ENCODE measurements at regions not wholly inside any gene's neighbourhood (a gene's known extent, or its start where the extent isn't known, plus 50 kb on each side); places are given as distances from the start of the nearest gene placed in this dataset.

- no peak for FAIRE-seq
- Histone ChIP-seq H3K56ac (replicated peaks; ENCODE audit: insufficient read length, low read depth, low read length) (no peak overlapping the region), H4K5ac (ENCODE audit: insufficient read length, low read depth, low read length) (no peak overlapping the region), H3K23ac (ENCODE audit: insufficient read length) (no peak overlapping the region), H3K36me3 (ENCODE audit: control insufficient read depth in 2 of 4, insufficient read depth in 4 of 4, low read length in 3 of 4) (peaks cover 0 to 24% (median 4%) of the 10 kb centered on the region in 4 experiments; a peak in 3 of 8 replicates), H3K27me3 (replicated peaks in 1 of 4; ENCODE audit: control insufficient read depth in 3 of 4, extremely low read depth in 1 of 4, insufficient read depth in 3 of 4, low read length in 3 of 4) (no peaks in the 10 kb centered on the region), H4K8ac (ENCODE audit: extremely low read depth, insufficient read depth, low read length) (no peak overlapping the region), H2AFZ (ENCODE audit: low read length) (no peak overlapping the region), H2AK5ac (ENCODE audit: low read depth, low read length) (no peak overlapping the region), H3K79me2 (ENCODE audit: control insufficient read depth in 1 of 2, insufficient read depth in 2 of 2, low read length in 2 of 2) (no peaks in the 10 kb centered on the region), H3K23me2 (ENCODE audit: low read depth, low read length) (no peaks in the 10 kb centered on the region), H2BK12ac (ENCODE audit: low read depth, low read length) (no peak overlapping the region), H3K27ac (ENCODE audit: low read depth, low read length) (no peak overlapping the region), H3K14ac (ENCODE audit: insufficient read length) (no peak overlapping the region), H3K4me2 (ENCODE audit: insufficient read depth in 1 of 2, low read depth in 2 of 2, low read length in 2 of 2) (no peak overlapping the region), H3K18ac (ENCODE audit: extremely low read depth, low read length) (no peak overlapping the region), H2BK15ac (ENCODE audit: low read length) (no peak overlapping the region), H2BK5ac (ENCODE audit: low read depth, low read length) (no peak overlapping the region), H2BK120ac (replicated peaks; ENCODE audit: low read depth, low read length) (no peak overlapping the region), H3K4me1 (replicated peaks in 1 of 4; ENCODE audit: control insufficient read depth in 3 of 4, insufficient read depth in 4 of 4, low read length in 3 of 4) (no peaks in the 10 kb centered on the region), H3K9me3 (ENCODE audit: insufficient read depth in 2 of 2, low read depth in 1 of 2, low read length in 1 of 2) (peaks cover 3 to 4% of the 10 kb centered on the region in 2 experiments; a peak in 2 of 4 replicates), H2BK20ac (ENCODE audit: low read length) (no peak overlapping the region), H4K91ac (replicated peaks; ENCODE audit: insufficient read length, low read length) (no peak overlapping the region), H3K4ac (replicated peaks; ENCODE audit: insufficient read length, low read depth, low read length) (no peak overlapping the region), H4K20me1 (replicated peaks in 1 of 2; ENCODE audit: control insufficient read depth in 1 of 2, insufficient read depth in 2 of 2, low read length in 2 of 2) (no peaks in the 10 kb centered on the region), H3K4me3 (ENCODE audit: extremely low read depth in 1 of 4, insufficient read depth in 2 of 4, low read depth in 3 of 4, low read length in 4 of 4) (no peak overlapping the region), H3K9ac (replicated peaks in 1 of 4; ENCODE audit: extremely low read depth in 1 of 4, low read depth in 3 of 4, low read length in 3 of 4) (no peak overlapping the region), H3K79me1 (ENCODE audit: low read depth, low read length) (no peaks in the 10 kb centered on the region)
- CTCF ChIA-PET (ENCODE audit: partially characterized antibody), result interaction anchor here (0.7 kb wide), 1 partner anchor 791 kb away, joined by 4 read pairs; no protein-coding TSS in a partner anchor
- no peak for DNase-seq (ENCODE audit: low read depth in 1 of 2, low spot score in 2 of 2)
- POLR2A ChIA-PET (ENCODE audit: partially characterized antibody), result no interaction called here
- TF ChIP-seq CHD1 (IDR thresholded peaks at IDR 0.05; ENCODE audit: low read depth, low read length) (no peak), TEAD4 (IDR thresholded peaks at IDR 0.05; ENCODE audit: low read depth, low read length) (no peak), RAD21 (IDR thresholded peaks at IDR 0.05 in 1 of 2, conservative IDR thresholded peaks at IDR 0.05 in 1 of 2; ENCODE audit: low read depth in 2 of 2, low read length in 2 of 2) (peak; percentile 19 to 22; a peak in 3 of 4 replicates), CTCF (IDR thresholded peaks at IDR 0.05; ENCODE audit: control extremely low read depth in 1 of 3, insufficient read depth in 1 of 3, low read depth in 1 of 3, low read length in 3 of 3) (peak in 1 of 3 experiments; percentile 11; a peak in 1 of 4 replicates)
These were observed 988.7 kb downstream of the FAM133A start for GRCh38 chrX:94662689-94663088.

Measured in H1 (cell line).